HUDEP-2 (cell line): ENCODE measurements at regions not wholly inside any gene's neighbourhood (a gene's known extent, or its start where the extent isn't known, plus 50 kb on each side); places are given as distances from the start of the nearest gene placed in this dataset.

ENCODE experiments used
- DNase-seq, 76 experiments: peaks; one replicate each; lab custom pipeline; 2025; ENCODE audit not compliant: unreplicated experiment in 76 of 76; lab: John Stamatoyannopoulos, UW

DNA sequence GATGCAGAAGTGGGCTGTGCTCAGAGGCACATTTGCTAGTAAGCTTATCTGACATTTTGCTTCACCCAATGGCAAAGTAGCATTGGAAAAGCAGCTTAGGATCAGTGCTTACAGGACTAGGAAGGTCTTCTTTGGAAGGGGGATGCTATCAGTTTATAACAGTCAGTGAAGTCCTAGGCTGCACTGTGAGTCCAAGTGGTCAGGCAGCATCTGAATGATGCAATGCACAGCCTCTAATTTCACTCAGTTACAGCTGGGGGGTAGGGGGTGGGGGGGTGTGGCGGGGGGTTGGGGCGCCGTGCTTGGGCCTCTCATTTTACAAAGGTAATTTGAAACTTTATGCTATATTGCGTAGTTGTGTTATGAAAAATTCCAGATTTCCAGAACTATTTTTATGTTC is 652.3 kb upstream of the MGMT start:
- no peak for DNase-seq

DNA sequence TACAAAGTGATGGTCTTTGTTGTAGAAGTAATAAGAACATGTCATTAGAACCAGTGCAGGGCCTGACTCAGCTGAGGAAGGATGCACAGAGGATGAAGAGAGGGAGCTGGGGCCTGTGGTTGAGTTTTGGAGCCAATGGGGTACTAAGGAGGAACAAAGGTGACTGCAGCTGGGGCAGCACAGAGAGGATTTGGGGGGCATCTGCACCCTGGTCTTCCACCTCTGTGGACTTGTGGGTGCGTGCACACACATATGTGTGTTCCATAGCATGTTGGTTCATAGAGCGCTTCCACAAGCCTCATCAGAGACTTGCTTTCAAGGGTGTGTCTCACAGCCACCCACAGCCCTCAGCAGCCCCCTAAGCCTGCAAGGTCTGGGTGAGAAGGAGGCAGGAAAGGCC is 650.3 kb upstream of the MGMT start:
- DNase-seq = no peak

DNA sequence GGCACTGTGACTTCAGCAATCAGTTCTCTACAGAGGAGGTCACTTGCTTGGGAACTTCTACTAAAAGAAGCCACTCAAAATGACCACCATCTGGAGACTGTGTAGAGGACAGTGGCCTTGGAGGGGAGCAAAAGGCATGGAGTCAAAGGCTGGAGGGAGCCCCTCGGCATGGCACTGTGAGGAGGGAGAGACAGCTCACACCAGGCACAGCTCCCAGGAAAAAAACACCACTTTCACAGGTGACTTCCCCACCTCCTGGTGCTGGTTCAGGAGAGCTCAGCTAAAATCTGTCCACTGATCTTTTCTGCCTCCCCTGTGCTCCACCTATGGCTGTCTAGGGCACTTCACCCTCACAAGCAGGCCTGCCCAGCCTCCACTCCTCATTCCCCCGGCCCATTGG is 649.4 kb upstream of the MGMT start:
- DNase-seq = no peak

DNA sequence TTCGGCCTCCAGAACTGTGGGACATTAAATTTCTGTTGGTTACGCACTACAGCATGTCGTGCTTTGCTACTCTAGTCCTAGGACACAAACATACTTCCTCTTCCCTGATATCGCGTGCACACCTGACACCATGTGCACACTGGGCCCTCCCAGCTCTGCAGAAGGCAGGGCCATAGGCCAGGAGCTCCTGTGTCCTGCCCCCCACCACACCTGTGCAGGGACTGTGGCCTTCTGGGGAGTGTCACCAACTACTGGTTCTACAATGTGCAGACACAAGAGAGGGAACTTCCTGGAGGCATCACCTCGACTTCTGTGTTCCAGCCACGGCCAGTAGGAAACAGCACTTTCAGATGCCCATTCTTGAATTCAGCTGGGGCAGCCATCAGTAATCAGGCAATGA is 646.4 kb upstream of the MGMT start:
- DNase-seq = no peak

DNA sequence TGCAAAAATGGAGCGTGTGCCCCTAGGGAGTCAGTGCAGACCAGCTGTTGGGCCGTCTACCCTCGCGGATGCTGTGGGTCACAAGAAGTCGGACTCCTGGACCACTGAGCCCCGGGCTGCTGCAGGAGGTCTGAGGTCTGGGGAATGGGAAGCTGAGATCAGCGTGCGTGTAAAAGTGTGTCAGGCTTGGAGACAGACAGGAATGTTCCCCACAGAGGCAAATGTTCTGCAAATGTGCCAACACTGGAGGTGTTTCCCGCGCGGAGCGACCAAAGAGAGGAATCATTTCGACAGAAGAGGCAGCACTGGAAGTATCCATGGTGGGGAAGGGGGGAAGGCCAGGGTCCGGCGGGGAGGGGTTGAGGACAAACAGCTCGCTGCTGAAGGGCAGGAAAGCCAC is 643.8 kb upstream of the MGMT start:
- no peak for DNase-seq

DNA sequence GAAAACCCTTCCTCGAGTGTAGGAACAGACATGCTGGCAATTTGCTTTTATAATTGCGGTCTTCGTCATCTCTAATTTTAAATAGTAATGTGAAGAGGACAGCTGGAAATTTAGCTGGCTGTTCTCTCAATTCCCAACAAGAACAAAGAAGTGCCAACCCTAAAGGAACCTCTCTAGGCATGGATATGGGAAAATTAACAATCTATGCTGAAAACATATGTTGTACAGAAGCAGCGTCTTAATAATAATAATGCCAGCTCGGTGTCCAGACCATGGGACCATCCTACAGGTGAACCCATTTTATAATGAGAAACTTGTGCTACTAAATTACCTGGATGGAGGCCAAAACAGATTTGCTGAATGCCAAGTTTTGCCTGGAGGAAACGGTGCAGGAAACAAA is 641.4 kb upstream of the MGMT start:
- DNase-seq = no peak

DNA sequence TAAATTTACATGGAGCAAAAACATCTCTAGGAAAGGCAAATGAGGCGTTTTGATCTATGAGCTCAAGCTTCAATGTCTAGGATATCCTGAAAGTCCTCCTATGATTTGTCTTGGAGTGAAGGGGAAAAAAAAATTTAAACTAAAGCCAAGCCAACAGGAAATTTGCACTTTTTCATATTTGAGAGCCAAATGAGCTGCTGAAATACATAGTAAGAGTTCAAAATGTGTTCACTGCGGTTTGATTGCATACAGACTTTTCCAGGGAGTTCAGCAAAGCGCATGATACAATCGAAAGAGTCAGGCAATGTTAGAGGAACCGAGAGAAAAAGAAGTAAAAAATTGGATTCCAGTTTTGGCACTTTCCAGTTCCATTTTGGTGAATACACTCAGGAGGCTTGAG is 633.4 kb upstream of the MGMT start:
- DNase-seq = no peak

DNA sequence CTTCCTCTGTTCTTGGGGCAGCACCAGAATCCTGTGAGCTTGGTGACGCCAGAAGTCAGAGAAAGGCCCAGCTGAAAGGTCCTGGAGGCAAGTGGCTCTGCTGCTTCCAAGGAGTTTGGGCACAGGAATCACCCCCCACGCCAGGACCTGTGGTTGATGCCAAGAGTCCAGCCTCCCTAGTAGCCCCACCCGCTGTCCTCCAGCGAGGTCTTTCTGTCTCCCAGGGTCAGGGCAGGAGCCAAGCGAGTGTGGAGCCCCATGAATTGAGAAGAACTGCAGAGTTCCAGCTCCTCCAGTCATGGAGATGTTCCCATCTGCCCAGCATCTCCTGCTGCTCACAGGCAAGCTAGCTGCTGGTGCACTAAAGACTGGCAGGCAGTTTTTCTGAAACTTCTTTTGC is 631.7 kb upstream of the MGMT start:
- no peak for DNase-seq

DNA sequence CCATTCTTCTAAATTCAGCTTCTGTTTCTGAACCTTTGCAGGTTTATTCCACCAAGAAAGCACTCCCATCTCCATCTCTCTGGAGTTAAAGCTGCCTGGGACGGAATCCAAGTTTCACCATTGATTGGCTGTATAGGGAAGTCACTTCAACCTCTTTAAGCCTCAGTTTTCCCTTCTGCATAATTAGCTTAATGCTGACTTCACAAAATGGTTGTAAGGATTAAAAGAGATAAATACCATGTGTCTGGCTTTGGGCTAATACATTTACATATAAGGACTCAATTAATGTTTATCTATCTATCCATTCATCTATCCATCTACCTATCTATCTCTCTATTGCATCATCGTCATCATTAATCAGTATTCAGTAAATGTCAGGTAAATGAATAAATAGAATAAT is 629.6 kb upstream of the MGMT start:
- DNase-seq = no peak

DNA sequence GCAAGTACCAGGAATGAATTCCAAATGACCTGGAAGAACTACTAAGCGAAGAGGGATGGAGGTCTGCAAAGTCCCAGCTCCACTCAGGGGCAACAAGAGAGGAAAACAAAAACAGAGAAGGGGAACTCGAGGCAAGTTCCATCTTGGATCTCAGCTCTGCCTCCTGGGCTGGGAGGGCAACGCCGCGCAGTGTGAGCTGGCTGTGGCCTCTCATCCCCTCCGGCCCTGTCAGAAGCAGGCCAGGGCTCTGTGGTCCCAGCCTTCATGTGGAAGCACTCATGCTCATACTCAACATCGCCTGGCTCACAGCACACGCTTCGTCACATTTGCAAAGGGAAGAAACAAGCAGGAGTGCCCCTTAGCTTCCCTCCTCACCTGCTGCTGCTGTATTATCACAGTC is 627.9 kb upstream of the MGMT start:
- no peak for DNase-seq

DNA sequence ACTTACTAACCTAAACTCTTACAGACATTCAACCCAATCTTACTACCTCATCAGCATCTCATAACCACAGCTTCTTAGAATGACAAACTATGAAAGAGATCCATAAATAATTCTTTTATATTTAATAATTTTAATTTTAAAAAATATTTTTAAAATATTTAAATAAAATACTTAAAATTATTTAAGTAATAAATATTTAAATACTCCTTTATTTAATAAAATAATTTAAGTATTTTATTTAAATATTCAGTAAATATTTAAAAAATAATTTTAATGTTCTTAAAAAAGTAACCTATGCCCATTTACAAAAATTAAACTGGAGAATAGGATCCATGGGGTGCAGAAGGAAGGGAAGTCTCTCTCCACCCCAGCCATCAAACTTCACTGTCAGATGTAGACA is 627.3 kb upstream of the MGMT start:
- no peak for DNase-seq

DNA sequence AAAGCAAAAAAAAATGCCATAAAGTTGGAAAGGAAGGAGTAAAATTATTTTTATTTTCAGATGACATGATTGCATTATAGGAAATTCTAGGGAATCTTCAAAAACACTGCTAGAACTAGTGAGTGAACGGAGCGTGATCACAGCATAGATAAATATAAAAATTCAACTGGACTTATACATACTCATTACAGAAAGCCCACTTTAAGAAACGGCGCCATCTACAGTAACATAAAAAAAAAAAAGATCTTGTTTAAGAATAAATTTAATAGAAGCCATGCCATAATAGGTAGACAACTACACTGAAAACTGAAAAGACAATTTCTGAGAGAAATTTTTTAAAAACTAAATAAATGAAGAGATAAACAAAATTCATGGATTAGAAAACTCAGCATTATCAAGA is 623.1 kb upstream of the MGMT start:
- no peak for DNase-seq

DNA sequence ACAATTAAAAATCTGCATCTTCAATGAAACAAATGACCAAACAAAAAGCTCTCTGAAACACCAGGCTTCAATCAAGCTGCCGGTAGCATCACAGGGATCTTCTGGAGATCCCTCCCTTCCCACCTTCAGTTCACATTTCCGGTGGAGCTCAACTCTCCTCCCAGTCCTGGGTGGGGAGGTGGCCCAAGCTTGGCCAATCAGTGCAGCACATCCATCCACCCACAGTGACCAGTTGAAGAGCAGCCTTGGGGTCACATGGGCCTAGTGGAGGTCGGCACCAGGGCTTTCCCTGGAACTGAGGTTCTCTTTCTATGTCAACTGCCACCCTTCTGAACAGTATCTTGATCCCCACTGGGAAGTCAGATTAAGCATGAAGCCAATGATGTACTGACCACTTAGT is 620.1 kb upstream of the MGMT start:
- no peak for DNase-seq

DNA sequence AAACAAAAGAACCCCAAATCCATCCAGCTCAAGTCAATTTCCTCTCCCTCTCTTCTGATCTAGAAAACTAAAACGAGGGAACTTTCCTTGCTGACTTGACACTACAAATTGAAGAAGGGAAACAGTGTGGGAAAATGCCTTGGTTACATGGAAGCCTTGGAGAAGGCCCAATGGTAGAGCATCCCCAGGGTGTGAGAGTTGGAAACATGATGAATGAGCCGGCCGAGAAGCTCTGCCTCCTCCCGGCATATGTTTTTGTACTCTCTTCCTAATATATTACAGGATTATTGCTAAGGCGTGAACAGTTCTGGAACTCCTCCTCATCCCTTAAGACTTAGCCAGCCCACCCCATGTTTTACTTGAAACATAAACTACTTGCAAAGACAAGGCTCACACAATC is 618.2 kb upstream of the MGMT start:
- DNase-seq = no peak

DNA sequence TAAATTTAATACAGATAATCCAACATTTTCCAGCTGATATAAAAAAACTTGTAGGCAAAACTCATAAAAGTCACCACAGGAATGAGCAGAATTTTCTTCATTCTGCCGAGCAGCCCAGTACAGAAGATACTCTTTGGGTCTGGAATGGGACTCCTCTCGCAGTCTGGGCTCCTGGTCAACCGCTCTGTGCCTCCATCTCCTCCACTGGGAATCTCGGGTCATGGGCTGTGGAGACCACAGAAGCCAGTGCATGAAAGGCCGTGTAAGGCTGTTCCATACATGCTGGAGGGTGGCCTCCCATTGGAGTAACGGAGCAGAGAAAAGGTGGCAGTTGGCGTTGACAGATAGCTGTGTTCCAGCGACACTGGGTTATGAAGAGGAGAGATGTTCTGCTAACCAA is 616.4 kb upstream of the MGMT start:
- DNase-seq = no peak

DNA sequence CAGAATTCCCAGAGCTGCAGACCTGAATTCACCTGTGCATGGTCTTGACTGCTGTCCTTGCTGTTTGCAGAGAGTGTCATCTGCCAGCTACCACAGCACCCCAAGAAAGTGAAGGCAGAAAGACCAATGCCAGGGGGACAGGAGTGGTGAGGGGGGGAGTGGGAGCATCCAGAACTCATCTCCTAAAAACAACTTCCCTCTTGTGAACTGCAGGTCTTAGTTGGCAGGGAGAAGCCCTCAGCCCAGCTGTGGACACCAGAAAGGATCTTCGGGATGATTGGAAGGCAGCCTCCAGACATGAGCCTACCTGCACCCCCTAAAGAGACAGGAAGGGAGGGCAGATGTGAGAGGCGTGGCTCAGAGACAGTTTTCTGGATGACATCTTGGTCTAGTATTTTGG is 615.8 kb upstream of the MGMT start:
- no peak for DNase-seq

DNA sequence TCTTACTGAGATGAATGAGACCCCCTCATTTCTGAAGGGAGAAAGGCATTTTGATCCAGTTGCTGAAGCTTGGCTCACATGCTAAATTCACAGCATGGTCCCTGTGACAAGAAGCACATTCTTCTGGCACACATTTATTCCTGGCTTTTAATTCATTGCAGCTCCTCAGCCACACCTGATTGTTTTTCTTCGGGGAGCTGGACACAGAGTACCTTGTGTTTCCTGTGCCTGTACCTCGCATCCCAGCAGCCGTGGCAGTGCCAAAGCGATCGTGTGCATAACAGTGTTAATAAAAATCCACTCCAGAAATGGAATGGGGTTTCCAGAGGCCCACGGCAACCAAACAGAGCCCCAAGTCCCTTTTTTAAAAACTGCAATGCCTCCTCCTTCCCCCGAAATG is 615.3 kb upstream of the MGMT start:
- no peak for DNase-seq

DNA sequence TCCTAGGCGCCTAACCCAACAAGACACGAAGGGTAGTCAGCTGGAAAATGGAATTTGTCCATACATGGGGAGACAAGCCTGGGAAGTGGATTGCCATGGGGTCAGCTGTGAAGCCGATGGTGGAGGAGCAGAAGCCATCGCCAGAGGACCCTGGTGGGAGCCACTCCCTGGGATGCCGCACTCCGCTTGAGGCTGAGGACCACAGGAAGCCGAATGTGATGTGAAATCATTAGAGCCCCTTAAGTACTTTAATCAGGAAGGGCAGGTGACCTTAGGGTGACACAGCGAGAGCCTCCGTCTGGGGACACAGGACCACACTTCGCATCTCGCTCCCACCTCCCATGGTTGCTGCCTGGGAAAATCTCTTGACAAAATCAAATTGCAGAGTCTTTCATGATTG is 614.6 kb upstream of the MGMT start:
- DNase-seq = no peak

DNA sequence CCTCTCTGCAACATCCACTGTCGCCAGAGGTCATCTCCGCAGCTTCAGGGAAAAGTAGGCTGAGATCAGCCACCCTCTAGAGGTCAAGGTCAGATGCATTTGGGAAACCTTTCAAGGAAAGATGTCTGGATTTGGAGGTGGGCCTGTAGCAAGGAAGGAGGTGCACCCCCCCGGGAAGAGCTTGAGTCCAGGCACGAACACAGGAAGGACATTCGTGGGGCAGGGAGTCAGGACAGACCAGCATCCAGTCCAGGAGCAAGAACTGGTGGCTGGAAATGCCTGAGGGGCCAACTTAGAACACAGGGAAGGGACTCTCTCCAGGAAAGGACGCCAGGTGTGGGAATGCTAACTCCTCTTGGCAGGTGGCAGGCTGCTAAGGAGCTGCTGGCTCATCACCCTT is 614.1 kb upstream of the MGMT start:
- DNase-seq = no peak

DNA sequence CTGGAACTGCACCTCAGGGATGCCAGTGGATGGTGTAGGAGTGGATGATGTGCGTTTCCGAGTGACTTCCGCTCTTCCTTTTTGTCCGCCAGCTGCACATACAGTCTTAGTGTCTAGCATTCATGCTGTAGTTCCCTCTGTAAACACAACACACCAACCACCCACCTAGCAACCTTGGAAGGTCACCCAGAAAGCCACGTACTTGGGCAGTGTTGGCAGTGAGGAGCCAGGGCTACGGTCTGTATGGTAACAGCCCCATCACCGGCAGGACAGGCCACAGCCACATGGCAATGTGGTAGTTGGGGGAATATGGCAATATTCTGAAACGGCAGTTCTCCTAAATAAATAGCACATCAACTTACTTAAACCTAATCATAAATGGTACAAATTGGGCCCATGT is 613.5 kb upstream of the MGMT start:
- no peak for DNase-seq

DNA sequence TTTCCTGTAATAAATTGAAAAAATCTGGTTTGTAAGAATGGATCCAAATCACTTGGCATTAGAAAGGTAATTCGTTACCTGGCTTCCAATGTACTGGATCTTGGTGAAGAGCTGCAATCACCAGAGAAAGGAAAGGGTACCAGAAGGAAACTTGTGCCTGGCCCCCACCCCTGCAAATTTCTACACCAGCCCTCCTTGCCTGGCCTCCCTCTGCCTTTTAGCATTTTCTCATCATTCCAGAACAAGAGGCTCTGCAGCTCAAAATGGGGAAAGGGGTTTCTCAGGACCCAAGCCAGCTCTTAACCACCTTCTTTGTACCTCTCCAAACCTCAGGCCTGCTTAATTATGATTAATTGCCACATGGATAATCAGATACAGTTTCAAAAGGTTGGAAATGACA is 612.8 kb upstream of the MGMT start:
- DNase-seq = no peak

DNA sequence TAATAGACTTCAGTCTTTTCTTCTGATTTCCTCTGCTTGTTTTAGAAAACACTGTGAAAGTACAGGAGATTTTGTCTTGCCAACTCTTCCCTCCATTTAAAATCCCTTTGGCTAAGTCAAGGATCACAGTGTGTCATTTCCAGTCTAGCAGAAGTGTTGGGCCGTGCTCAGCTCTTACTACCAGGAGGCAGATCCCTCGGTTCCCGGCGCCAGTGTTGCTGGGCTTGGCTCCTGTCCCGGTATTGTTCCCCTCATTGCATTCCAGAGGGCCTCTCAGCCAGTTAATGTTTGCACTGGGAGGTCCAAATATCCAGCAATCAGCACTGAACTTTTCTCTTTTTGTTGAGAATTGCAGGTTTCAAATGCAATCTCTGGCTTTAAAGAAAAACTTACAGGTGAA is 612.1 kb upstream of the MGMT start:
- DNase-seq = no peak

DNA sequence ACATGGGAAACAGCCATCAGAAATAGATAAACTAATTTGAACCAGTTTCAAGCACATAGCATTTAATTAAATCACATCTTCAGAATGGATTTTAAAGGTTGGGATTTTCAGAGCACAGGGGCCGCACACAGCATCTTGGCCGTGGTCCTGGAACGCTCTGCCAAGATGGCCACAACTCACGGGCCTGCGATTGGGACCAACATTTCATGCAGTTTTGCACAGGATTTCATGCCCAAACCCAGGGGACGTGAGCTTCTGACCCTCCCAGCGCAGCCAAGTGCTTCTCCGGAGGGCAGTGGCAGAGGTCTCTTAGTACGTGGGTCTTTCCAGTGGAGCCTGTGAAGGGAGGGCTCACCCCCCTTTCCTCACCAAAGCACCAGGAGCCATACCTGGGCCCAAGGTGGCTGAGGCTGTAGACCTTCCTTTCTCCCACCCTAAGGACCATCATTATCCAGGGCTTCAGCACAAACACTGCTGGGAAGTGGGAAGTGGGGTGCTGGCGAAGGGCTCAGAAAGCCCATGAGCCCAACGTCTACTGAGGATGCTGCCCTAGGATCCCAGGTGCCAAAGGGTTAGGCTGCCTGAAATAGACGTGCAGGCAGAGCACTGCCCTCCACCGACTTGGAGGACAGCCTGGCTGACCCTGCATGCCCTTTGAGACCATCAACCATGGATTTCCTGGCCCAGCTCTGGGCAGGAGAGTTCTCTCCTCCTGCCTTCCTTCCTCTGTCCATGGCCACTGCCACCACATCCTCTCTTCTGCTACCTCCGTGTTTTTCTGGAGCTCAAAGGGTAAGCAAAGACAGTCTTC is 611.2 kb upstream of the MGMT start:
- DNase-seq = no peak
